ENCODE measurements at regions not wholly inside any gene's neighbourhood (a gene's known extent, or its start where the extent isn't known, plus 50 kb on each side); places are given as distances from the start of the nearest gene placed in this dataset.

GRCh38 chr5:79868163-79868670, 122.8 kb downstream of the MTX3 start:
- DNase-seq, result no peak

GRCh38 chr5:79865579-79865978, 125.5 kb downstream of the MTX3 start:
- DNase-seq, result no peak

GRCh38 chr5:79864364-79864763, 126.7 kb downstream of the MTX3 start:
- DNase-seq, result no peak

- no peak for DNase-seq
Observed at GRCh38 chr5:79859588-79859987, 131.5 kb downstream of the MTX3 start.

GRCh38 chr5:79858410-79858723, 132.7 kb downstream of the MTX3 start:
- DNase-seq, result no peak

GRCh38 chr5:79857714-79858409, 133.2 kb downstream of the MTX3 start:
- peak; percentile 52 for DNase-seq

- no peak for DNase-seq
Observed at GRCh38 chr5:79856456-79857055, 134.5 kb downstream of the MTX3 start.

- DNase-seq, result peak; percentile 11
Observed at GRCh38 chr5:79853676-79854418, 137.2 kb downstream of the MTX3 start.

GRCh38 chr5:79853028-79853427, 138.0 kb downstream of the MTX3 start:
- DNase-seq, result no peak

GRCh38 chr5:79851391-79851863, 139.6 kb downstream of the MTX3 start:
- DNase-seq, result no peak

GRCh38 chr5:79850941-79851340, 140.1 kb downstream of the MTX3 start:
- no peak for DNase-seq

GRCh38 chr5:79850316-79850822, 140.7 kb downstream of the MTX3 start:
- DNase-seq, result no peak

- DNase-seq, result no peak
Observed at GRCh38 chr5:79849486-79850315, 141.4 kb downstream of the MTX3 start.

Data from fibroblast of skin of back (primary cell).